ENCODE measurements at regions not wholly inside any gene's neighbourhood (a gene's known extent, or its start where the extent isn't known, plus 50 kb on each side); places are given as distances from the start of the nearest gene placed in this dataset.

DNA sequence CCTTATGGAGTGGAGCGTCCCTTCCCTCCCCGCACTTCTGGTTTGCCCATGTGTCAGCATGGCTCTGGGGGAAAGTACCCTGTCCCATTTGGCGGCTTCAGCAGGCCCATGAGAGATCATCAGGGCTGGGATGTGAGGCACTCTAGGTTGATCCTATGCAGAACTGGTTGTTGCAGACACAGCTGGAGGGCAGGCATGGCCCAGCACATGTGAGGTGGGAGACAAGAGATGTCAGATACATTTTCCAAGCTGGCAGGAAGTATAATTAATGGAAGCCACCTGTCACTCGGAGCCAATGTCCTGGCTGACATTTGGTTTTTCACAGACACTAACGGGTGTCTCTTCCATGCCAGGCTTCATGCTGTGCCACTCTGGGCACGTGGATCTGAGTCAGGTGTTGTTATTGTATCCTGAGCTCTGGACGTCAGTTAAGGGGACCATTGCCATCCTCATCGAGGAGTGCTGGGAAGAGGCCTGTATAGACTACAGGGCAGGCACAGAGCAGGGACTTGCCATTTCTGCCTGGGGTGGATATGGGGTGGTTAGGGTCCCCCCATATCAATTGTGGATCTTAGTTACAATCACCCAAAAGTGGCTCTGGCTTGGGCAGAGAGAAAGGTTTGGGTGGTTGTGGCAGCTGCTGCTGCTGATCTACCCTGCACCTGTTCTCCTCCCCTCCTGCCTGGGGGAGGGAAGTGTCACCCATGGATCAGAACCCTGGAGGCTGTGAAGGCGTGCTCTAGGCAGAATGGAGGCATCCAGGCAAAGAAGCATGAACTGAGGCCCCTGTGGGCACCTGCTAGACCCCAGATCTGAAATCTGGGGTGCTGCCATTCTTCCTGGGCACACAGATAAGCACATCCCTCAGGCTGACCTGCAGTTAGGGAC lies 140.7 kb downstream of the FBLN2 start:
- H3K27ac ChIP-seq (replicated peaks in 1 of 4), result no peak overlapping the region
- H3K4me3 ChIP-seq, result no peak overlapping the region
- TF ChIP-seq POLR2A (IDR thresholded peaks at IDR 0.05; ENCODE audit: low read depth), result no peak
- TF ChIP-seq, protein P1, sequence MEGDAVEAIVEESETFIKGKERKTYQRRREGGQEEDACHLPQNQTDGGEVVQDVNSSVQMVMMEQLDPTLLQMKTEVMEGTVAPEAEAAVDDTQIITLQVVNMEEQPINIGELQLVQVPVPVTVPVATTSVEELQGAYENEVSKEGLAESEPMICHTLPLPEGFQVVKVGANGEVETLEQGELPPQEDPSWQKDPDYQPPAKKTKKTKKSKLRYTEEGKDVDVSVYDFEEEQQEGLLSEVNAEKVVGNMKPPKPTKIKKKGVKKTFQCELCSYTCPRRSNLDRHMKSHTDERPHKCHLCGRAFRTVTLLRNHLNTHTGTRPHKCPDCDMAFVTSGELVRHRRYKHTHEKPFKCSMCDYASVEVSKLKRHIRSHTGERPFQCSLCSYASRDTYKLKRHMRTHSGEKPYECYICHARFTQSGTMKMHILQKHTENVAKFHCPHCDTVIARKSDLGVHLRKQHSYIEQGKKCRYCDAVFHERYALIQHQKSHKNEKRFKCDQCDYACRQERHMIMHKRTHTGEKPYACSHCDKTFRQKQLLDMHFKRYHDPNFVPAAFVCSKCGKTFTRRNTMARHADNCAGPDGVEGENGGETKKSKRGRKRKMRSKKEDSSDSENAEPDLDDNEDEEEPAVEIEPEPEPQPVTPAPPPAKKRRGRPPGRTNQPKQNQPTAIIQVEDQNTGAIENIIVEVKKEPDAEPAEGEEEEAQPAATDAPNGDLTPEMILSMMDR (IDR thresholded peaks at IDR 0.05), result no peak
- TF ChIP-seq POLR2AphosphoS5 (IDR thresholded peaks at IDR 0.05), result no peak
- no peak for TF ChIP-seq EP300 (IDR thresholded peaks at IDR 0.05)
- no peaks in the 10 kb centered on the region for H3K4me1 ChIP-seq
- WGBS, result 73% methylated on average over 7 of the region's 9 CpGs
- peaks cover 0 to 10% (median 0%) of the 10 kb centered on the region in 4 donors for H3K9me3 ChIP-seq
- H3K36me3 ChIP-seq, result no peaks in the 10 kb centered on the region
- no peak for DNase-seq (ENCODE audit: extremely low spot score)
- intact Hi-C loops (cut with DNase I), result no loop called here
- H3K27me3 ChIP-seq, result peaks cover 0 to 25% (median 0%) of the 10 kb centered on the region in 4 donors

DNA sequence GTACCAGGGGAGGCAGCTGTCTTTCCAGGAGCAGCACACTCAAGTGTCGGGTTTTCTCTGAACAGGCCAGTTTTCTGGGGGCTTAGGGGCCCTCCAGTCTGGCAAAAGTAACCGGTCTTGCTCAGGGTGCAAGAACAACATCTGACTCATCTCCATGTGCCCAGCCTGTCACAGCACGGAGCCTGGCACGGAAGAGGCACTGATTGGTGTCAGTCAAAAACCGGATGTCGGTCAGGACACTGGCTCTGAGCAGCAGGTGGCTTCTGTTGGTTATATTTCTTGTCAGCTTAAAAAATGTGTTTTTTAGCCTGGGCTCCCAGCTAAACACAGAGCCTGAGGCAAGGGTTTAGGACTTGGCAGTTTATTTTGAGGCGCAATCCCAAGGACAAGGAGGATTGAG lies 139.9 kb downstream of the FBLN2 start:
- Histone ChIP-seq H3K4me1 (no peaks in the 10 kb centered on the region), H3K36me3 (no peaks in the 10 kb centered on the region), H3K4me3 (no peak overlapping the region), H3K9me3 (peaks cover 0 to 10% (median 0%) of the 10 kb centered on the region in 4 donors), H3K27me3 (peaks cover 0 to 32% (median 0%) of the 10 kb centered on the region in 4 donors), H3K27ac (replicated peaks in 1 of 4) (no peak overlapping the region)
- DNase-seq (ENCODE audit: extremely low spot score), result no peak
- 89% methylated on average over 6 of the region's 7 CpGs for WGBS
- TF ChIP-seq, protein P1 (IDR thresholded peaks at IDR 0.05), result no peak
- no peak for TF ChIP-seq EP300 (IDR thresholded peaks at IDR 0.05)
- no peak for TF ChIP-seq POLR2AphosphoS5 (IDR thresholded peaks at IDR 0.05)
- no peak for TF ChIP-seq POLR2A (IDR thresholded peaks at IDR 0.05; ENCODE audit: low read depth)
- intact Hi-C loops (cut with DNase I), result no loop called here

DNA sequence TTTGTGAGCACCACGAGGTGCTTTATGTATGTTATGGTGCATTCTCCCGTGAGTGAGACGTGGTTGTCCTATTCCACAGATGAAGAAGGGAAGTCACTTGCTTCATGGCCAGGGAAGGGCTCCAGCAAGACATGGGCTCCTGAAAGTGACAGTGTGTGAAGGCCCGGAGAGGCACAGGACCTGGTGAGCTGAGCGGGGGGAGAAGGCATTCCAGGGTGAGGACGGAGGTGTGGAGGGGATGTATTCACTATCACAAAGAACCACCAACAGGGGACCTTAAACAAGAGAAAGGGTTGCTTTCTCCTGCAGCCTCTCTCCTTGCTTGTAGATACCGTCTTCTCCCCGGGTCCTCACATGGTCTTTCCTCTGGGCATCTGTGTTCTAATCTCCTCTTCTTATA lies 139.1 kb downstream of the FBLN2 start:
- Histone ChIP-seq H3K4me1 (no peaks in the 10 kb centered on the region), H3K27me3 (peaks cover 0 to 38% (median 0%) of the 10 kb centered on the region in 4 donors), H3K9me3 (peaks cover 0 to 10% (median 0%) of the 10 kb centered on the region in 4 donors), H3K4me3 (no peak overlapping the region), H3K36me3 (no peaks in the 10 kb centered on the region), H3K27ac (replicated peaks in 1 of 4) (no peak overlapping the region)
- whole genome bisulfite sequencing, result 66% methylated on average over 8 of the region's 8 CpGs
- intact Hi-C loops (cut with DNase I), result no loop called here
- TF ChIP-seq, protein P1 (IDR thresholded peaks at IDR 0.05), result no peak
- no peak for TF ChIP-seq EP300 (IDR thresholded peaks at IDR 0.05)
- TF ChIP-seq POLR2AphosphoS5 (IDR thresholded peaks at IDR 0.05), result no peak
- TF ChIP-seq POLR2A (IDR thresholded peaks at IDR 0.05; ENCODE audit: low read depth), result no peak
- DNase-seq (ENCODE audit: extremely low spot score), result no peak
